Activated CD4-positive, alpha-beta T cell treated with anti-CD3 and anti-CD28 coated beads, Interleukin-2, Interleukin-4, amounts not matched to agents 100 ng/mL and 50 ng/mL, durations not matched to agents 16 hours and 8 hours (primary cell): ENCODE measurements at regions not wholly inside any gene's neighbourhood (a gene's known extent, or its start where the extent isn't known, plus 50 kb on each side); places are given as distances from the start of the nearest gene placed in this dataset.

Experiments
- DNase-seq: peaks from one replicate; pipeline ENCODE4 v3.0.0-alpha.2; 2020; ENCODE audit warnings: low spot score

GRCh38 chr4:169810325-169811323 lies 52.9 kb upstream of the HPF1 start:
- DNase-seq: peak; percentile 72

- DNase-seq: no peak
Observed at GRCh38 chr4:169807934-169808509, 50.3 kb upstream of the HPF1 start.
